NCI-H510A (cell line): ENCODE measurements at regions not wholly inside any gene's neighbourhood (a gene's known extent, or its start where the extent isn't known, plus 50 kb on each side); places are given as distances from the start of the nearest gene placed in this dataset.

Source experiments
- DNase-seq: peaks from one replicate; lab custom pipeline; 2025; lab: John Stamatoyannopoulos, UW

GRCh38 chr13:75945841-75946482, 309.8 kb downstream of the LMO7 start:
- no peak for DNase-seq

- no peak for DNase-seq
These were observed 302.9 kb downstream of the LMO7 start for GRCh38 chr13:75938811-75939560.

DNA sequence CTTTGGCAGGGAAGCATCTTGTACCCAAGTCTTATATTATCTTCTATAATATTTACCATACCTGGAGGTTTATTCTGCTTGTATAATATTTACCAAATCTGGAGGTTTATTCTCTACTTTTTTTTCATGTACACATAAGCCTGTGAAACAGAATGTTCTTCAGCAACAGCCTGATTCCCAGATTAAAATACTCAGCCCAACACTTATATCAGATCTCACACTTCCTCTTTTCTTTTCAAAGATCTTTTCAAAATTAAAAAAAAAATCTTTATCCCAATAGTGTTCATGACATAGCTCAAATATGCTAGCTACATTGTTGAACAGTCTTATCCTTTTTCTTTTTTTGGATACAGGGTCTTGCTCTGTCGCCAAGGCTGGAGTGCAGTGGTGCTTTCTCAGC, 300.7 kb downstream of the LMO7 start:
- DNase-seq: no peak

DNA sequence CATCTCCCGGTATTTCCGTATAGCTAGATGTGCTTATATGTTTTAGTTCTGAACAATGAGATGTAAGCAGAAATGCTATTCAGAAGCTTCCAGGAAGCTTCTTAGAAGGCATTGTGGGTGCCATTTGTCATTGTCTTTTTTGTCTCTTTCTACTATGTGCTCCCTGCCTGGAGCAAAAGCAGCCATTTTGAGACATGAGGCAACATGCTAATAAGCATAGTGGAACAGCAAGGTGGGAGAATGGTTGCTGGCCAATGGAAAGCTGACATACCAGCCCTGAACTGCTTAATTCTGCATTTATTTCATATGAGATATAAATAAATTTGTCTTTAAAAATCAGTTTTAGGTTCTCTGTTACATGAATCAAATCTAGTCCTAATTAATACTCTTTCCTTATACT, 299.7 kb downstream of the LMO7 start:
- DNase-seq: no peak

DNA sequence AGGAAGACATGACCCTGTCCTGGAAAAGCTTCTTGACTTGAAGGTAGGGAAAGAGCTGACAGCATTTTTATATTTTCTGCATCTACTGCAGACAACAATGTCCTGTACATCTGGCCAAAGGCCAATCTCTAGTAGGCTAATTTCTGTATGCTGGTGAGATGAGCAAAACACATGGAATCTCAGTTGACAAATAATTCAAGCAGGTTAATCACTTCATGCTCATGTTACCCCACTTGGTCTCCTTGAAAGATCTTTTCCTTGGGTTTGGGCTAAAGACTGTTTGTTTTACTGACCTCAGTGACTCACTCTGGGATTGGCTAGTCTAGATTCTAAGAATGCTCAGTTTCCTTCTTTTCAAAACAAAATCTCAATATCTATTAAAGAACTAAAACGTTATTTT, 298.8 kb downstream of the LMO7 start:
- DNase-seq: no peak

DNA sequence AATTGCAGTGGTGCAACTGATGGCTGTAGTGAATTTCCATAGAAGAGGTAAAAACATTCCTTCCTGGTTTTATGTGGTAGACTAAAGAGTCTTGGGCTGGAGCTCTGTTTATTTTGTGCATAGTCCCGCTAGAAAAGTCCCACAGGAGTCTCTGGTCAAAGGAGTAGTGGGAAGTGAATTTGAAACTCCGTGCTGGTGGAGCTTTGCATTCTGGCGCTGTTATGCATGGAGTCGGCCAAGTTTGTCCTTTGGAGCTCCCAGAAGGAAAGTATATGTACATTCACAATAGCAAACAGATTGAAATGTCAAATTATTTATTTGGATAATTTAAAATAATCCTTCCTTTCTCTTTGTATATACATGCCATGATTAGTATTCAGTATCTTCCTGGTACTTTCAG, 296.5 kb downstream of the LMO7 start:
- no peak for DNase-seq

GRCh38 chr13:75931116-75931515, 295.0 kb downstream of the LMO7 start:
- no peak for DNase-seq

- no peak for DNase-seq
These were observed 292.9 kb downstream of the LMO7 start for GRCh38 chr13:75929076-75929475.

- no peak for DNase-seq
These were observed 291.1 kb downstream of the LMO7 start for GRCh38 chr13:75927183-75927669.

DNA sequence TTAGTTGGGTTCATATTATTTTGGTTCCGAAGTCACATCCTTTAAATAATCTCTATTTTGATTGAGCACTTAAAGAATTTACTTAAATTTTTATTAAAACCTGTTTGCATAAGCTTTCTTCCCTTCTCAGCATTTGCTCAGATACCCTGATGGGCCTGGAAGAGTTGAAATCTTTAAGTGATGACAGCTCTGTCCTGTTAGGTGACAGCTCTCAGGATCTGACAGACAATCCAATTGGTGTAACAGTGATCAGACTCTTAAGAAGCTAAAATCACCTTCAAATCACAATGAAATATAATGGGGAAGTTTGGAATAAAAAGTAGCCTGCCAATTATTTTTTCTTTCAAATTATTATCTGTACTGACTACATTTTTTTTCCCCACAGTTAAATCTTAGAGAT, 284.4 kb downstream of the LMO7 start:
- no peak for DNase-seq

DNA sequence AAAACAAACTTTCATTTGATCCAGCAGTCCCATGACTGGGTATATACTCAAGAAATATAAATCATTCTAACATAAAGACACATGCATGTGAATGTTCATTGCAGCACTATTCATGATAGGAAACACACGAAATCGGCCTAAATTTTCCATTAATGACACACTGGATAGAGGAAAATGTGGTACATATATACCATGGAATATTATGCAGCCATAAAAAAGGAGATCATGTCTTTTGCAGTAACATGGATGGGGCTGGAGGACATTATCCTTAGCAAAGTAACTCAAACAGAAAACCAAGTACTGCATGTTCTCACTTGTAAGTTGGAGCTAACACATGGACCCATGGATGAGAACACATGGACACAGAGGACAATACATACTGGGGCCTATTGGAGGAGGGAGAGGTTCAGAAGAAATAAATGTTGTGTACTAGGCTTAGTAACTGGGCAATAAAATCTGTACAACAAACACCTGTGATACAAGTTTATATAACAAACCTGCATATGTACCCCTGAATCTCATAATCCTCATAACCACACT, 283.6 kb downstream of the LMO7 start:
- DNase-seq: no peak

DNA sequence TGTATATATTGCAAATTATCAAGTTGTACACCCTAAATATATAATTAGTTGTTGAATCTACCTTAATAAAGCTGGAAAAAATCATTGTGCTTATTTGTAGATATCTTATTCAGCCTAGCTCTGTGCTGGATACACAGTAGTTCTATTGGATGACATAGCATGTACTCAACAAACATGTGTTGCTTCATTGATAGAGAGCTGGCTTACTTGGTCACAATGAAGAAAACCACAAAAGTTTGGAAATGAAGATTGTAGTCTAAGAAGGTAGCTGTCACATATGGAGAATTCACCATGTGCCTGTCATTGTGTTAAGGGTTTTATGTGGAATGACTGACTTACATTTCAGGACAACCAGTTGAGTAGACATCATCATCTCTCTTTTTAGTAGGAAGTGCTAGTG, 278.9 kb downstream of the LMO7 start:
- DNase-seq: no peak

DNA sequence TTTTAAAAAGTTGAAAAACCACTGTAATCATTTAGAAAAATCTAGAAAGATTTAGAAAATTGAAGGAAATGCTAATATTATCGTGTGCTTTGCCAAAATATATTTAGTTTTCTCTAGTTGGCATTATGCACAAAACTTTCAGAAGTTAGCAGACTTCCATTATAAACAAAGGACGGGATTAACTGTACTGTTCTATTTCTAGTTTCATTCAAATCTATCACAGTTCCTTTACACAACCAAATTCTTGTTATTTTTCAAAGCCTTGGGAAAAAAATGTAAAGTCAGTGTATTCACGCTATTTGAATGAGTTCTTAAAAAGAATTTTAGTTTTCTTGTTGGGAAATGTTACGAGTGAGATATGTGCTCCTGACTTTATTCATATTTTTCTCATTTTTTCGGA, 277.8 kb downstream of the LMO7 start:
- DNase-seq: no peak

GRCh38 chr13:75910591-75910990, 274.5 kb downstream of the LMO7 start:
- DNase-seq: no peak
